ENCODE measurements at regions not wholly inside any gene's neighbourhood (a gene's known extent, or its start where the extent isn't known, plus 50 kb on each side); places are given as distances from the start of the nearest gene placed in this dataset.

DNA sequence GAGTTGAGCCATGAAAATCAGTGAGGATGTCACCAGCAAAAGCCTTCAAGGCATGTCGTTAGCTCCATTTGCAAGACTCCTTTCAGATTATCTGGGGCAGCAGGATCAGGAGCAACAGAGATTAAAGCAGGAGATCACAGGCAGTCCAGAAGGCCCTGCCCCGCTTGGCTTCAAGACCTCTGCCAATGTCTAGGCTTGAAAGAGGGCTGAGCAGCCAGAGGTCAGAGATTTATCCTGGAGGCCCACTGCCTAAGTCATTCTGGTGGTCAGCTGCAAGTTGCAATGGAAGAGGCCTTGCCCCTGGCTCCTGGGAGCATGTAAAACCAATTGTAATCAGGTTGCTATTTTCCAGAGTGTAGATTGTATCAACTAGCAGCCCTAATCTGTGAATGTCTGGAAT is 416.5 kb downstream of the BCL11A start:
- Mint-ChIP-seq H3K9me3 (no peaks in the 10 kb centered on the region), H3K4me3 (ENCODE audit: low read depth) (no peak overlapping the region)
- intact Hi-C loops (cut with micrococcal nuclease): no loop called here

GRCh38 chr2:60127191-60127590 is 426.3 kb downstream of the BCL11A start:
- Mint-ChIP-seq H3K9me3 (no peaks in the 10 kb centered on the region), H3K4me1 (ENCODE audit: low read depth) (no peaks in the 10 kb centered on the region), H3K27ac (no peak overlapping the region), H3K36me3 (ENCODE audit: low read depth) (no peaks in the 10 kb centered on the region), H3K4me3 (ENCODE audit: low read depth) (no peak overlapping the region), H3K27me3 (ENCODE audit: low read depth) (no peaks in the 10 kb centered on the region)
- no peak for DNase-seq (ENCODE audit: low spot score)
- intact Hi-C loops (cut with micrococcal nuclease): no loop called here

More for the DNA sequence above, 416.5 kb downstream of the BCL11A start:
- Mint-ChIP-seq H3K36me3 (ENCODE audit: low read depth) (no peaks in the 10 kb centered on the region), H3K27me3 (ENCODE audit: low read depth) (no peaks in the 10 kb centered on the region), H3K4me1 (ENCODE audit: low read depth) (no peaks in the 10 kb centered on the region), H3K27ac (no peak overlapping the region)
- no peak for DNase-seq (ENCODE audit: low spot score)

DNA sequence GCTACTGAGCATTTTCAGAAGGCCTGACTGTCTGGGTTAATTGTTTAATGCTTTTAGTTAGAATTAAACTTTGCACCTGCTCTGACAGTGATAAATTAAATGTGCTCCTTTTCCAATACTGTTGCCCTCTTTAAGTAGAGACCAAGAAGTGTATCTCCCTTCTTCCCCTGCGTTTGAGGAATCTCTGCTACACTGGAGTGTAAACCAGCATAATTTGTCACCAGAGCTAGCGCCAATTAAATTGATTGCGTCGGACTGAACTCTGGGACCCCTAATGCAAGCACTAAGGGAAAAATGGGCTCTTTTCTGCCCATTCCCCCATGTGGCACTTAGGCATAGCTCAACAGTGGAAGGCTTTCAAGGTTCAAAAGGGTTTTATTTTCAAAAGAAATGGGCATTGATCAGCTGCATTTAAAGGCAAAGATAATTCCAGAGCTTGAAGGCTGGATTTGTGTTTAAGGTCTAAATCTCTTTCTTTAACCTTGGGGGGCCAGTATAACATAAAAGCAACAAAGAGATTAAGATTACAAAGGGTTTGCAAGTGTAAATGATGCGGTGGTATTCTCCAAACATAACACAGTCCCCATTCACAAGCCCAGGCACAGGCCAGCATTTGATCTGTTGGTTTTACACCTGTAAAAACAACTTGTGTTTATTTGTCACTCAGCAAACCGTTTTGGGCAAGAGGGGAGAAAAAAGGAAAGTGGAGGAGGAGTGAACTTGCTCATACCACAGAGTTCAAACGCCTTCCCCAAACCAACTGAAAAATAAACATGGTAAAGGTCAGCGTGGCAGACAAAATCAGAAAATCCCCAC is 427.6 kb downstream of the BCL11A start:
- Mint-ChIP-seq H3K27ac (no peak overlapping the region), H3K27me3 (ENCODE audit: low read depth) (no peaks in the 10 kb centered on the region), H3K36me3 (ENCODE audit: low read depth) (no peaks in the 10 kb centered on the region), H3K4me1 (ENCODE audit: low read depth) (no peaks in the 10 kb centered on the region), H3K4me3 (ENCODE audit: low read depth) (no peak overlapping the region), H3K9me3 (no peaks in the 10 kb centered on the region)
- intact Hi-C loops (cut with micrococcal nuclease): no loop called here
- DNase-seq (ENCODE audit: low spot score): no peak

GRCh38 chr2:60119778-60120177 is 433.7 kb downstream of the BCL11A start:
- no peak for DNase-seq (ENCODE audit: low spot score)
- Mint-ChIP-seq H3K9me3 (no peaks in the 10 kb centered on the region), H3K4me1 (ENCODE audit: low read depth) (no peaks in the 10 kb centered on the region), H3K27me3 (ENCODE audit: low read depth) (no peaks in the 10 kb centered on the region), H3K4me3 (ENCODE audit: low read depth) (no peak overlapping the region), H3K27ac (no peak overlapping the region), H3K36me3 (ENCODE audit: low read depth) (no peaks in the 10 kb centered on the region)
- intact Hi-C loops (cut with micrococcal nuclease): no loop called here

GRCh38 chr2:60118917-60119316 is 434.5 kb downstream of the BCL11A start:
- Mint-ChIP-seq H3K27me3 (ENCODE audit: low read depth) (no peaks in the 10 kb centered on the region), H3K36me3 (ENCODE audit: low read depth) (no peaks in the 10 kb centered on the region), H3K4me1 (ENCODE audit: low read depth) (no peaks in the 10 kb centered on the region), H3K27ac (no peak overlapping the region), H3K9me3 (no peaks in the 10 kb centered on the region), H3K4me3 (ENCODE audit: low read depth) (no peak overlapping the region)
- intact Hi-C loops (cut with micrococcal nuclease): no loop called here
- DNase-seq (ENCODE audit: low spot score): no peak

DNA sequence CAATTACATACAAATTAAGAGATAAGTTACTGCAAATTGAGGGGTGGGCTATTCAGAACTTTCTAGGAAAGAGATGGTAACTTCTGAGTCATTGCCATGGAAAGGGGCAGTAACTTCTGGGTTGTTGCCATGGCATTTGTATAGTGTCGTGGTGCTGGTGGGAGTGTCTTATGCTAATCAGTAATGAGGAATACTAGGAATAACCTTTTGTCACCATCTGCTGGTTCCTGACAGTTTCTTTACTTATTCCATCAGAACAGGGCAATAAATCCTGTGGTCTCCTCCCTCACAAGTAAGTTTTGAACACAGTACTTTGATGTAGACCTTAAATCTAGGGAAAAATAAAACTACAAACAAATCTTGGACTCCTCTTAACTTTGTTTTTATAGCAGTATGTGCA is 435.4 kb downstream of the BCL11A start:
- Mint-ChIP-seq H3K27me3 (ENCODE audit: low read depth) (no peaks in the 10 kb centered on the region), H3K4me1 (ENCODE audit: low read depth) (no peaks in the 10 kb centered on the region), H3K9me3 (no peaks in the 10 kb centered on the region), H3K4me3 (ENCODE audit: low read depth) (no peak overlapping the region), H3K36me3 (ENCODE audit: low read depth) (no peaks in the 10 kb centered on the region), H3K27ac (no peak overlapping the region)
- intact Hi-C loops (cut with micrococcal nuclease): no loop called here
- no peak for DNase-seq (ENCODE audit: low spot score)

- DNase-seq (ENCODE audit: low spot score): no peak
- H3K9me3 Mint-ChIP-seq: no peaks in the 10 kb centered on the region
- H3K27me3 Mint-ChIP-seq (ENCODE audit: low read depth): no peaks in the 10 kb centered on the region
- no peak overlapping the region for H3K4me3 Mint-ChIP-seq (ENCODE audit: low read depth)
- H3K36me3 Mint-ChIP-seq (ENCODE audit: low read depth): no peaks in the 10 kb centered on the region
- H3K27ac Mint-ChIP-seq: no peak overlapping the region
- intact Hi-C loops (cut with micrococcal nuclease): no loop called here
- H3K4me1 Mint-ChIP-seq (ENCODE audit: low read depth): no peaks in the 10 kb centered on the region
Measured at GRCh38 chr2:60116161-60116875, 437.1 kb downstream of the BCL11A start.

DNA sequence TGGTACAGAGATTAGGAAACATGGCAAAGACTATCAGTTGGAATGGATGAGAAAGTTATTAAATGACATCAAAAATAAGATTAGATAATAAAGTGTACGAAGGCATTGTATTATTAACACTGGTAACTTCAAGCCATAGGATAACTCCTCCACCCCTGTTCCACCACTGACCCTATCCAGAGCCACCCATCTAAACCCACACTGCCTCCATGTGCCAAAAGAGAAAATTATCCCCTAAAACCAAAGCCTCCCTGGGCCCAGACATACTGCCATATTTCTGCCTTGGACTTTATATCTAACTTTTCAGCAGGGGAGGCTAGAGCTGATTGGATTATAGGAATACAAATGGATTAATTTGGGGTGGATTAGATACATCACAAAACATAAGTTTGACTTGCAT is 443.7 kb downstream of the BCL11A start:
- intact Hi-C loops (cut with micrococcal nuclease): no loop called here
- H3K4me3 Mint-ChIP-seq (ENCODE audit: low read depth): no peak overlapping the region
- H3K27me3 Mint-ChIP-seq (ENCODE audit: low read depth): peaks cover 3% of the 10 kb centered on the region
- no peaks in the 10 kb centered on the region for H3K36me3 Mint-ChIP-seq (ENCODE audit: low read depth)
- DNase-seq (ENCODE audit: low spot score): no peak
- no peaks in the 10 kb centered on the region for H3K9me3 Mint-ChIP-seq
- H3K27ac Mint-ChIP-seq: no peak overlapping the region
- H3K4me1 Mint-ChIP-seq (ENCODE audit: low read depth): peaks cover 5% of the 10 kb centered on the region

GRCh38 chr2:60106836-60107529 is 446.5 kb downstream of the BCL11A start:
- intact Hi-C loops (cut with micrococcal nuclease): no loop called here
- H3K27ac Mint-ChIP-seq: no peak overlapping the region
- H3K4me1 Mint-ChIP-seq (ENCODE audit: low read depth): peaks cover 9% of the 10 kb centered on the region
- no peak overlapping the region for H3K4me3 Mint-ChIP-seq (ENCODE audit: low read depth)
- DNase-seq (ENCODE audit: low spot score): no peak
- H3K36me3 Mint-ChIP-seq (ENCODE audit: low read depth): no peaks in the 10 kb centered on the region
- no peaks in the 10 kb centered on the region for H3K9me3 Mint-ChIP-seq
- peaks cover 4% of the 10 kb centered on the region for H3K27me3 Mint-ChIP-seq (ENCODE audit: low read depth)

DNA sequence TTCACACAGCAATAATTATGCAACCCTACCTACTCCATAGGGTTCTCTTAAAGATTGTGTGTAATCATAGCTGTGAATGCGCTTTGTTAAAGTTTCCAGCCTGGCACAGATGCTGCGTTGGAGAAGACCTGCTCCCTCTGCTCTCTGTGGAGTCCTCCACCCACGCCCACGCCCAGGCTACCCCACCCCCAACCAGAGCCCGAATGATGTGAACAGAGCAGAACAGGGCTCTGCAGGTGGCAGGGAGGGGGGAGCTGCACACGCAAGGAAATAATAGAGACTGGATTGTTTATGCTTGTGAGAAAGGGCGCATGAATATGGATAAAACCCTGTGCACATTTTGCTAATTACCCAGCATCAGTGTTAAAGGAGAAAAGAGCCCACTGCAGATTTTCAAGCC is 447.5 kb downstream of the BCL11A start:
- Mint-ChIP-seq H3K36me3 (ENCODE audit: low read depth) (no peaks in the 10 kb centered on the region), H3K4me1 (ENCODE audit: low read depth) (peaks cover 9% of the 10 kb centered on the region)

GRCh38 chr2:60104514-60105505 is 448.6 kb downstream of the BCL11A start:
- intact Hi-C loops (cut with micrococcal nuclease): no loop called here
- DNase-seq (ENCODE audit: low spot score): no peak
- Mint-ChIP-seq H3K27me3 (ENCODE audit: low read depth) (peaks cover 4% of the 10 kb centered on the region), H3K27ac (no peak overlapping the region), H3K9me3 (no peaks in the 10 kb centered on the region), H3K4me1 (ENCODE audit: low read depth) (peaks cover 9% of the 10 kb centered on the region), H3K36me3 (ENCODE audit: low read depth) (no peaks in the 10 kb centered on the region), H3K4me3 (ENCODE audit: low read depth) (peak overlapping the region; percentile 41)

More for the DNA sequence above, 447.5 kb downstream of the BCL11A start:
- DNase-seq (ENCODE audit: low spot score): no peak
- Mint-ChIP-seq H3K4me3 (ENCODE audit: low read depth) (no peak overlapping the region), H3K27me3 (ENCODE audit: low read depth) (peaks cover 4% of the 10 kb centered on the region), H3K9me3 (no peaks in the 10 kb centered on the region), H3K27ac (no peak overlapping the region)
- intact Hi-C loops (cut with micrococcal nuclease): no loop called here

- H3K36me3 Mint-ChIP-seq (ENCODE audit: low read depth): no peaks in the 10 kb centered on the region
Measured at GRCh38 chr2:60100034-60100433, 453.4 kb downstream of the BCL11A start.

More at GRCh38 chr2:60100034-60100433, 453.4 kb downstream of the BCL11A start:
- Mint-ChIP-seq H3K4me1 (ENCODE audit: low read depth) (peaks cover 6% of the 10 kb centered on the region), H3K27me3 (ENCODE audit: low read depth) (peaks cover 3% of the 10 kb centered on the region), H3K4me3 (ENCODE audit: low read depth) (no peak overlapping the region), H3K27ac (no peak overlapping the region), H3K9me3 (no peaks in the 10 kb centered on the region)
- no peak for DNase-seq (ENCODE audit: low spot score)
- intact Hi-C loops (cut with micrococcal nuclease): no loop called here
